Gastrocnemius medialis (tissue), 4 donors: ENCODE measurements at regions not wholly inside any gene's neighbourhood (a gene's known extent, or its start where the extent isn't known, plus 50 kb on each side); places are given as distances from the start of the nearest gene placed in this dataset.

Source experiments
- ATAC-seq, 2 donors: fragments of 150-250 bp; one replicate each; pipeline ENCODE4 v1.9.1; 2016
- DNase-seq, 2 donors: peaks; one replicate each; pipeline ENCODE4 v3.0.0-alpha.2; 2019
- H3K27ac ChIP-seq, 4 donors: fragments of 200-600 bp; sonication (generic); 1 replicate in 1 of 4; 2 replicates in 3 of 4; pipeline ENCODE4 v1.5.1; 2016 to 2018; ENCODE audit warnings: mild to moderate bottlenecking in 2 of 4, moderate library complexity in 1 of 4
- H3K27me3 ChIP-seq, 3 donors: fragments of 200-600 bp; sonication (generic) in 2 of 3; 1 replicate in 1 of 3; 2 replicates in 2 of 3; pipeline versions ENCODE4 v1.5.1 to v1.6.0; 2016 to 2019; ENCODE audit warnings: mild to moderate bottlenecking in 1 of 3, moderate library complexity in 1 of 3
- H3K36me3 ChIP-seq, 2 donors: fragments of 200-600 bp; sonication (generic) in 1 of 2; one replicate each; pipeline ENCODE4 v1.5.1; 2017 to 2018
- H3K4me1 ChIP-seq, 2 donors: fragments of 200-600 bp; sonication (generic) in 1 of 2; one replicate each; pipeline ENCODE4 v1.5.1; 2016 to 2017; ENCODE audit warnings: mild to moderate bottlenecking in 2 of 2
- H3K4me3 ChIP-seq, 4 donors: fragments of 200-600 bp; sonication (generic) in 3 of 4; 1 replicate in 1 of 4; 2 replicates in 3 of 4; pipeline ENCODE4 v1.5.1; 2016 to 2019; ENCODE audit warnings: mild to moderate bottlenecking in 2 of 4
- H3K9me3 ChIP-seq, 3 donors: fragments of 200-600 bp; sonication (generic) in 2 of 3; 1 replicate in 1 of 3; 2 replicates in 2 of 3; pipeline ENCODE4 v1.5.1; 2016 to 2019
- CTCF ChIP-seq, 5 experiments: fragments of 450-650 bp in 3 of 5; fragments of 200-600 bp in 2 of 5; sonication (generic) in 2 of 5; IDR thresholded peaks in 4 of 5; conservative IDR thresholded peaks in 1 of 5; 1 replicate in 4 of 5; 2 replicates in 1 of 5; pipeline ENCODE4 v1.5.1; 2016 to 2019; ENCODE audit warnings: antibody characterized with exemption in 5 of 5, mild to moderate bottlenecking in 3 of 5, moderate library complexity in 3 of 5
- POLR2A ChIP-seq, 2 donors: fragments of 450-650 bp; IDR thresholded peaks; one replicate each; pipeline ENCODE4 v1.6.1; 2017; ENCODE audit warnings: antibody characterized with exemption in 2 of 2, mild to moderate bottlenecking in 2 of 2, moderate library complexity in 2 of 2
- in situ Hi-C, 4 donors: fragments of 200-750 bp; cut with MboI; loops; one replicate each; pipeline versions ENCODE4 v1.15.0 to v1.8.0; 2017; ENCODE audit warnings: low sequenced_read_pairs in 4 of 4
- intact Hi-C: fragments of 100-400 bp; cut with DNase I; formaldehyde crosslinking; loops from one replicate; pipeline ENCODE4 v1.15.1; 2023; ENCODE audit warnings: low total_unique reads

- Histone ChIP-seq H3K27me3 (no peaks in the 10 kb centered on the region), H3K4me1 (peaks cover 30 to 34% of the 10 kb centered on the region in 2 donors), H3K27ac (peak overlapping the region; percentile 19 to 45 (median 42)), H3K4me3 (no peak overlapping the region), H3K36me3 (no peaks in the 10 kb centered on the region), H3K9me3 (no peaks in the 10 kb centered on the region)
- in situ Hi-C loops: loop anchor here in 2 of 4 donors (10.0 kb wide), 2 partner anchors 211 to 219 kb away; partner anchors contain the start of gene FOXO1 (in 1 of the 2)
- intact Hi-C loops: no loop called here
- TF ChIP-seq POLR2A (IDR thresholded peaks at IDR 0.05) (no peak), CTCF (IDR thresholded peaks at IDR 0.05 in 4 of 5, conservative IDR thresholded peaks at IDR 0.05 in 1 of 5) (no peak)
- DNase-seq: peak; percentile 29 to 72
- ATAC-seq: peak; percentile 46 to 48
Observed at GRCh38 chr13:40445557-40445990, 220.9 kb downstream of the FOXO1 start.

GRCh38 chr13:40446365-40446764 is 220.1 kb downstream of the FOXO1 start:
- Histone ChIP-seq H3K27ac (peak overlapping the region in 1 of 4 donors; percentile 40), H3K9me3 (no peaks in the 10 kb centered on the region), H3K4me3 (no peak overlapping the region), H3K4me1 (peaks cover 23 to 26% of the 10 kb centered on the region in 2 donors), H3K27me3 (no peaks in the 10 kb centered on the region), H3K36me3 (no peaks in the 10 kb centered on the region)
- in situ Hi-C loops (loop anchor here in 2 of 4 donors (10.0 kb wide), 2 partner anchors 212 to 218 kb away; partner anchors contain the start of gene FOXO1 (in 1 of the 2)), intact Hi-C loops (no loop called here)
- DNase-seq (no peak), ATAC-seq (no peak)
- TF ChIP-seq POLR2A (IDR thresholded peaks at IDR 0.05) (no peak), CTCF (IDR thresholded peaks at IDR 0.05 in 4 of 5, conservative IDR thresholded peaks at IDR 0.05 in 1 of 5) (no peak)

- in situ Hi-C loops: loop anchor here in 2 of 4 donors (10.0 kb wide), 2 partner anchors 213 to 217 kb away; partner anchors contain the start of gene FOXO1 (in 1 of the 2)
- Histone ChIP-seq H3K4me1 (peaks cover 9 to 11% of the 10 kb centered on the region in 2 donors), H3K27me3 (no peaks in the 10 kb centered on the region), H3K4me3 (no peak overlapping the region), H3K9me3 (no peaks in the 10 kb centered on the region), H3K27ac (no peak overlapping the region), H3K36me3 (no peaks in the 10 kb centered on the region)
- DNase-seq (no peak), ATAC-seq (no peak)
- TF ChIP-seq POLR2A (IDR thresholded peaks at IDR 0.05) (no peak), CTCF (IDR thresholded peaks at IDR 0.05 in 4 of 5, conservative IDR thresholded peaks at IDR 0.05 in 1 of 5) (no peak)
- intact Hi-C loops: no loop called here
Observed at GRCh38 chr13:40447857-40448256, 218.6 kb downstream of the FOXO1 start.

- Histone ChIP-seq H3K9me3 (no peaks in the 10 kb centered on the region), H3K4me3 (no peak overlapping the region), H3K36me3 (no peaks in the 10 kb centered on the region), H3K4me1 (no peaks in the 10 kb centered on the region), H3K27ac (no peak overlapping the region), H3K27me3 (no peaks in the 10 kb centered on the region)
- in situ Hi-C loops (no loop called here), intact Hi-C loops (no loop called here)
- ATAC-seq (no peak), DNase-seq (no peak)
- TF ChIP-seq CTCF (IDR thresholded peaks at IDR 0.05 in 4 of 5, conservative IDR thresholded peaks at IDR 0.05 in 1 of 5) (no peak), POLR2A (IDR thresholded peaks at IDR 0.05) (no peak)
Observed at GRCh38 chr13:40452038-40452666, 214.3 kb downstream of the FOXO1 start.
